GM23338 (cell line): ENCODE measurements at regions not wholly inside any gene's neighbourhood (a gene's known extent, or its start where the extent isn't known, plus 50 kb on each side); places are given as distances from the start of the nearest gene placed in this dataset.

ENCODE experiments used
- ATAC-seq: fragments of 200-7000 bp; cut with Tn5 transposase; 3 replicates; pipeline ENCODE4 v1.9.1; 2020
- DNase-seq: peaks from one replicate; pipeline ENCODE4 v3.0.0-alpha.2; 2015; ENCODE audit warnings: low spot score
- H2AFZ ChIP-seq: fragments of 200-600 bp; sonication (generic); 2 replicates; pipeline ENCODE4 v1.8.0; 2016; ENCODE audit warnings: antibody characterized with exemption, mild to moderate bottlenecking, moderate library complexity
- H3F3A ChIP-seq: fragments of 200-600 bp; sonication (generic); replicated peaks from 2 replicates; pipeline ENCODE4 v1.8.0; 2017; ENCODE audit warnings: antibody characterized with exemption, mixed run types, low read depth
- H3K27ac ChIP-seq: fragments of 200-600 bp; sonication (generic); 2 replicates; pipeline ENCODE4 v1.6.1; 2016; ENCODE audit warnings: low read depth
- H3K27me3 ChIP-seq: fragments of 200-600 bp; sonication (generic); 2 replicates; pipeline ENCODE4 v1.8.0; 2016; ENCODE audit warnings: mild to moderate bottlenecking, mixed run types, moderate library complexity; ENCODE audit not compliant: insufficient read depth
- H3K36me3 ChIP-seq: fragments of 200-600 bp; sonication (generic); 2 replicates; pipeline ENCODE4 v1.8.0; 2016; ENCODE audit warnings: mild to moderate bottlenecking; ENCODE audit not compliant: insufficient read depth
- H3K4me1 ChIP-seq: fragments of 200-600 bp; sonication (generic); 2 replicates; pipeline ENCODE4 v1.8.0; 2016; ENCODE audit warnings: mild to moderate bottlenecking, moderate library complexity; ENCODE audit not compliant: insufficient read depth
- H3K4me2 ChIP-seq: fragments of 200-600 bp; sonication (generic); 2 replicates; pipeline ENCODE4 v1.7.1; 2017; ENCODE audit warnings: mixed run types
- H3K4me3 ChIP-seq: fragments of 200-600 bp; sonication (generic); 2 replicates; pipeline ENCODE4 v1.6.1; 2016; ENCODE audit warnings: mixed run types
- H3K79me2 ChIP-seq: fragments of 200-600 bp; sonication (generic); replicated peaks from 2 replicates; pipeline ENCODE4 v1.8.0; 2017; ENCODE audit warnings: mild to moderate bottlenecking; ENCODE audit not compliant: insufficient read depth
- H3K9me2 ChIP-seq: fragments of 200-600 bp; sonication (generic); 2 replicates; pipeline ENCODE4 v1.8.0; 2017; ENCODE audit not compliant: insufficient read depth
- H4K20me1 ChIP-seq: fragments of 200-600 bp; sonication (generic); replicated peaks from 2 replicates; pipeline ENCODE4 v1.8.0; 2017; ENCODE audit warnings: mild to moderate bottlenecking; ENCODE audit not compliant: insufficient read depth
- H3K27ac Mint-ChIP-seq: 2 replicates; pipeline ENCODE4 v1.8.0; 2020; ENCODE audit warnings: inconsistent platforms, mild to moderate bottlenecking, moderate library complexity, mixed read lengths
- H3K27me3 Mint-ChIP-seq: 3 replicates; pipeline ENCODE4 v1.8.0; 2022; ENCODE audit warnings: low read depth, mild to moderate bottlenecking, moderate library complexity, mixed read lengths, inconsistent platforms; ENCODE audit not compliant: insufficient read depth, poor library complexity
- H3K36me3 Mint-ChIP-seq: 3 replicates; pipeline ENCODE4 v1.8.0; 2021; ENCODE audit warnings: low read depth, mild to moderate bottlenecking, inconsistent platforms, moderate library complexity, mixed read lengths
- H3K4me1 Mint-ChIP-seq: 3 replicates; pipeline ENCODE4 v1.8.0; 2020; ENCODE audit warnings: mild to moderate bottlenecking, inconsistent platforms, mixed read lengths
- H3K4me3 Mint-ChIP-seq: 3 replicates; pipeline ENCODE4 v1.8.0; 2021; ENCODE audit warnings: moderate library complexity, mild to moderate bottlenecking, inconsistent platforms, mixed read lengths
- H3K9me3 Mint-ChIP-seq: 3 replicates; pipeline ENCODE4 v1.8.0; 2020; ENCODE audit warnings: moderate library complexity, mild to moderate bottlenecking, inconsistent platforms, mixed read lengths
- CREB1 ChIP-seq: fragments of 250-450 bp; sonication (Bioruptor Pico); IDR thresholded peaks from 2 replicates; pipeline ENCODE4 v1.5.0; 2020; ENCODE audit warnings: low read depth, mild to moderate bottlenecking, moderate library complexity
- EZH2 ChIP-seq: fragments of 200-600 bp; sonication (generic); IDR thresholded peaks from one replicate; pipeline ENCODE4 v1.8.0; 2017; ENCODE audit warnings: antibody characterized with exemption, mild to moderate bottlenecking, low read depth; ENCODE audit not compliant: unreplicated experiment
- NANOG ChIP-seq: IDR thresholded peaks from 2 replicates; pipeline ENCODE4 v1.6.1; 2016; ENCODE audit warnings: antibody characterized with exemption, borderline replicate concordance
- ZNF331 ChIP-seq: fragments of 250-450 bp; sonication (Bioruptor Pico); IDR thresholded peaks from 2 replicates; pipeline ENCODE4 v1.5.0; 2020; ENCODE audit warnings: low read depth, mild to moderate bottlenecking, moderate library complexity
- TF ChIP-seq, protein P1 (sequence below), 2 experiments: fragments of 200-600 bp in 1 of 2; sonication (generic) in 1 of 2; conservative IDR thresholded peaks; 2 replicates each; pipeline versions ENCODE4 v1.5.1 to v1.6.1; 2016 to 2017; ENCODE audit warnings: antibody characterized with exemption in 2 of 2, low read depth in 2 of 2, mild to moderate bottlenecking in 2 of 2, moderate library complexity in 1 of 2
- TF ChIP-seq, protein P2 (sequence below): fragments of 250-450 bp; sonication (Bioruptor Pico); IDR thresholded peaks from 2 replicates; pipeline ENCODE4 v1.5.0; 2020; ENCODE audit warnings: mild to moderate bottlenecking, moderate library complexity

DNA sequence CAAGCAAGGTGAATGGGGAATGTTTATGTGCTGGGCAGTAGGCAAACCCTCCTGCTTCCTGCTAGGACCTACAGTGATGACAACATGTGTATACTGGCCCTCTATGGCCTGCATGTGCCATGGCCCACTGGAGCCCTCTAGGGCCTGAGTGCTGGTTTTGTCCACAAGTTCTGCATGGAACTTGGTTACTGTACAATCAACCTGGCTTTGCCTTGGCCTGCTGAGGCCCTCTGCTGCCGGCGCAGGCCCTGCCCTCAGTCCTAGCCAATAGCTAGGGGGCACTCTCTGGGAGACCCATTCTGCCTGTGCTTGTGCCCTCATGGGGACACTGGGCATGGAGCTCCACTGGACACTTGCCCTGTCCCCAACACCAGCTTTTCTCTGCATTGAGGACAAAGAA, 138.6 kb upstream of the NGF start:
- Histone ChIP-seq H3K4me3 (no peak overlapping the region), H3K9me2 (0 out of 2 replicates have a peak, but pooled peaks cover 4% of the 10 kb centered on the region), H2AFZ (no peak overlapping the region), H3K79me2 (no peaks in the 10 kb centered on the region), H3K4me2 (no peak overlapping the region), H3K4me1 (no peaks in the 10 kb centered on the region), H4K20me1 (no peaks in the 10 kb centered on the region), H3K27me3 (no peaks in the 10 kb centered on the region), H3K36me3 (no peaks in the 10 kb centered on the region), H3K27ac (no peak overlapping the region), H3F3A (no peaks in the 10 kb centered on the region)
- TF ChIP-seq EZH2 (no peak), ZNF331 (CRISPR knock-in tag) (no peak), NANOG (no peak), CREB1 (CRISPR knock-in tag) (no peak)
- TF ChIP-seq, protein P1, sequence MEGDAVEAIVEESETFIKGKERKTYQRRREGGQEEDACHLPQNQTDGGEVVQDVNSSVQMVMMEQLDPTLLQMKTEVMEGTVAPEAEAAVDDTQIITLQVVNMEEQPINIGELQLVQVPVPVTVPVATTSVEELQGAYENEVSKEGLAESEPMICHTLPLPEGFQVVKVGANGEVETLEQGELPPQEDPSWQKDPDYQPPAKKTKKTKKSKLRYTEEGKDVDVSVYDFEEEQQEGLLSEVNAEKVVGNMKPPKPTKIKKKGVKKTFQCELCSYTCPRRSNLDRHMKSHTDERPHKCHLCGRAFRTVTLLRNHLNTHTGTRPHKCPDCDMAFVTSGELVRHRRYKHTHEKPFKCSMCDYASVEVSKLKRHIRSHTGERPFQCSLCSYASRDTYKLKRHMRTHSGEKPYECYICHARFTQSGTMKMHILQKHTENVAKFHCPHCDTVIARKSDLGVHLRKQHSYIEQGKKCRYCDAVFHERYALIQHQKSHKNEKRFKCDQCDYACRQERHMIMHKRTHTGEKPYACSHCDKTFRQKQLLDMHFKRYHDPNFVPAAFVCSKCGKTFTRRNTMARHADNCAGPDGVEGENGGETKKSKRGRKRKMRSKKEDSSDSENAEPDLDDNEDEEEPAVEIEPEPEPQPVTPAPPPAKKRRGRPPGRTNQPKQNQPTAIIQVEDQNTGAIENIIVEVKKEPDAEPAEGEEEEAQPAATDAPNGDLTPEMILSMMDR (conservative IDR thresholded peaks at IDR 0.05; ENCODE audit: low read depth in 2 of 2): peak in 1 of 2 experiments; percentile 48; a peak in 2 of 4 replicates
- TF ChIP-seq, protein P2, sequence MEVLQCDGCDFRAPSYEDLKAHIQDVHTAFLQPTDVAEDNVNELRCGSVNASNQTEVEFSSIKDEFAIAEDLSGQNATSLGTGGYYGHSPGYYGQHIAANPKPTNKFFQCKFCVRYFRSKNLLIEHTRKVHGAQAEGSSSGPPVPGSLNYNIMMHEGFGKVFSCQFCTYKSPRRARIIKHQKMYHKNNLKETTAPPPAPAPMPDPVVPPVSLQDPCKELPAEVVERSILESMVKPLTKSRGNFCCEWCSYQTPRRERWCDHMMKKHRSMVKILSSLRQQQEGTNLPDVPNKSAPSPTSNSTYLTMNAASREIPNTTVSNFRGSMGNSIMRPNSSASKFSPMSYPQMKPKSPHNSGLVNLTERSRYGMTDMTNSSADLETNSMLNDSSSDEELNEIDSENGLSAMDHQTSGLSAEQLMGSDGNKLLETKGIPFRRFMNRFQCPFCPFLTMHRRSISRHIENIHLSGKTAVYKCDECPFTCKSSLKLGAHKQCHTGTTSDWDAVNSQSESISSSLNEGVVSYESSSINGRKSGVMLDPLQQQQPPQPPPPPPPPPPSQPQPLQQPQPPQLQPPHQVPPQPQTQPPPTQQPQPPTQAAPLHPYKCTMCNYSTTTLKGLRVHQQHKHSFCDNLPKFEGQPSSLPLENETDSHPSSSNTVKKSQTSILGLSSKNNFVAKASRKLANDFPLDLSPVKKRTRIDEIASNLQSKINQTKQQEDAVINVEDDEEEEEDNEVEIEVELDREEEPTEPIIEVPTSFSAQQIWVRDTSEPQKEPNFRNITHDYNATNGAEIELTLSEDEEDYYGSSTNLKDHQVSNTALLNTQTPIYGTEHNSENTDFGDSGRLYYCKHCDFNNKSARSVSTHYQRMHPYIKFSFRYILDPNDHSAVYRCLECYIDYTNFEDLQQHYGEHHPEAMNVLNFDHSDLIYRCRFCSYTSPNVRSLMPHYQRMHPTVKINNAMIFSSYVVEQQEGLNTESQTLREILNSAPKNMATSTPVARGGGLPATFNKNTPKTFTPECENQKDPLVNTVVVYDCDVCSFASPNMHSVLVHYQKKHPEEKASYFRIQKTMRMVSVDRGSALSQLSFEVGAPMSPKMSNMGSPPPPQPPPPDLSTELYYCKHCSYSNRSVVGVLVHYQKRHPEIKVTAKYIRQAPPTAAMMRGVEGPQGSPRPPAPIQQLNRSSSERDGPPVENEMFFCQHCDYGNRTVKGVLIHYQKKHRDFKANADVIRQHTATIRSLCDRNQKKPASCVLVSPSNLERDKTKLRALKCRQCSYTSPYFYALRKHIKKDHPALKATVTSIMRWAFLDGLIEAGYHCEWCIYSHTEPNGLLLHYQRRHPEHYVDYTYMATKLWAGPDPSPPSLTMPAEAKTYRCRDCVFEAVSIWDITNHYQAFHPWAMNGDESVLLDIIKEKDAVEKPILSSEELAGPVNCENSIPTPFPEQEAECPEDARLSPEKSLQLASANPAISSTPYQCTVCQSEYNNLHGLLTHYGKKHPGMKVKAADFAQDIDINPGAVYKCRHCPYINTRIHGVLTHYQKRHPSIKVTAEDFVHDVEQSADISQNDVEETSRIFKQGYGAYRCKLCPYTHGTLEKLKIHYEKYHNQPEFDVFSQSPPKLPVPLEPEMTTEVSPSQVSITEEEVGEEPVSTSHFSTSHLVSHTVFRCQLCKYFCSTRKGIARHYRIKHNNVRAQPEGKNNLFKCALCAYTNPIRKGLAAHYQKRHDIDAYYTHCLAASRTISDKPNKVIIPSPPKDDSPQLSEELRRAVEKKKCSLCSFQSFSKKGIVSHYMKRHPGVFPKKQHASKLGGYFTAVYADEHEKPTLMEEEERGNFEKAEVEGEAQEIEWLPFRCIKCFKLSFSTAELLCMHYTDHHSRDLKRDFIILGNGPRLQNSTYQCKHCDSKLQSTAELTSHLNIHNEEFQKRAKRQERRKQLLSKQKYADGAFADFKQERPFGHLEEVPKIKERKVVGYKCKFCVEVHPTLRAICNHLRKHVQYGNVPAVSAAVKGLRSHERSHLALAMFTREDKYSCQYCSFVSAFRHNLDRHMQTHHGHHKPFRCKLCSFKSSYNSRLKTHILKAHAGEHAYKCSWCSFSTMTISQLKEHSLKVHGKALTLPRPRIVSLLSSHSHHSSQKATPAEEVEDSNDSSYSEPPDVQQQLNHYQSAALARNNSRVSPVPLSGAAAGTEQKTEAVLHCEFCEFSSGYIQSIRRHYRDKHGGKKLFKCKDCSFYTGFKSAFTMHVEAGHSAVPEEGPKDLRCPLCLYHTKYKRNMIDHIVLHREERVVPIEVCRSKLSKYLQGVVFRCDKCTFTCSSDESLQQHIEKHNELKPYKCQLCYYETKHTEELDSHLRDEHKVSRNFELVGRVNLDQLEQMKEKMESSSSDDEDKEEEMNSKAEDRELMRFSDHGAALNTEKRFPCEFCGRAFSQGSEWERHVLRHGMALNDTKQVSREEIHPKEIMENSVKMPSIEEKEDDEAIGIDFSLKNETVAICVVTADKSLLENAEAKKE: no peak
- peaks cover 3% of the 10 kb centered on the region for H3K27me3 Mint-ChIP-seq
- DNase-seq (no peak), ATAC-seq (peak; percentile 23)
- H3K4me1 Mint-ChIP-seq: no peaks in the 10 kb centered on the region
- no peaks in the 10 kb centered on the region for H3K9me3 Mint-ChIP-seq
- no peak overlapping the region for H3K4me3 Mint-ChIP-seq
- H3K36me3 Mint-ChIP-seq: no peaks in the 10 kb centered on the region
- H3K27ac Mint-ChIP-seq: no peak overlapping the region
